Neuronal stem cell (in vitro differentiated cells): ENCODE measurements at regions not wholly inside any gene's neighbourhood (a gene's known extent, or its start where the extent isn't known, plus 50 kb on each side); places are given as distances from the start of the nearest gene placed in this dataset.

Source experiments
- DNase-seq: peaks from one replicate; pipeline ENCODE4 v3.0.0-alpha.2; 2013; ENCODE audit warnings: low spot score
- H2AFZ ChIP-seq: one replicate; pipeline ENCODE4 v1.6.1; 2013; ENCODE audit warnings: mild to moderate bottlenecking, low read length, inconsistent platforms
- H2AK5ac ChIP-seq: 2 replicates; pipeline ENCODE4 v1.6.1; 2013; ENCODE audit warnings: low read depth, mild to moderate bottlenecking, inconsistent platforms, low read length, moderate library complexity, mixed read lengths
- H2BK120ac ChIP-seq: 2 replicates; pipeline ENCODE4 v1.6.1; 2013; ENCODE audit warnings: low read depth, mild to moderate bottlenecking, inconsistent platforms, low read length, moderate library complexity, mixed read lengths
- H2BK12ac ChIP-seq: one replicate; pipeline ENCODE4 v1.6.1; 2013; ENCODE audit warnings: low read length, inconsistent platforms
- H2BK15ac ChIP-seq: 2 replicates; pipeline ENCODE4 v1.6.1; 2013; ENCODE audit warnings: mild to moderate bottlenecking, low read length, inconsistent platforms, mixed read lengths
- H2BK5ac ChIP-seq: one replicate; pipeline ENCODE4 v1.6.1; 2013; ENCODE audit warnings: inconsistent platforms, mild to moderate bottlenecking, low read length, moderate library complexity
- H3K14ac ChIP-seq: one replicate; pipeline ENCODE4 v1.6.1; 2013; ENCODE audit warnings: low read length, inconsistent platforms
- H3K18ac ChIP-seq: 2 replicates; pipeline ENCODE4 v1.6.1; 2013; ENCODE audit warnings: low read length, inconsistent platforms
- H3K23ac ChIP-seq: 2 replicates; pipeline ENCODE4 v1.6.1; 2013; ENCODE audit warnings: low read depth, mild to moderate bottlenecking, mixed read lengths, low read length, inconsistent platforms; ENCODE audit not compliant: poor library complexity
- H3K27ac ChIP-seq: replicated peaks from 3 replicates; pipeline ENCODE4 v1.5.1; 2013; ENCODE audit warnings: low read length, inconsistent platforms
- H3K27me3 ChIP-seq, 3 experiments: 2 replicates each; pipeline ENCODE4 v1.6.1; 2013; ENCODE audit warnings: low read length in 3 of 3, mild to moderate bottlenecking in 2 of 3, inconsistent platforms in 1 of 3, low read depth in 1 of 3, mixed read lengths in 1 of 3, moderate library complexity in 1 of 3; ENCODE audit not compliant: control insufficient read depth in 3 of 3, insufficient read depth in 3 of 3
- H3K36me3 ChIP-seq, 2 donors: replicated peaks in 1 of 2; 2 replicates each; pipeline ENCODE4 v1.6.1; 2013; ENCODE audit warnings: low read length in 2 of 2; ENCODE audit not compliant: control insufficient read depth in 2 of 2, insufficient read depth in 2 of 2
- H3K4ac ChIP-seq: 2 replicates; pipeline ENCODE4 v1.6.1; 2013; ENCODE audit warnings: inconsistent platforms, mild to moderate bottlenecking, low read length, moderate library complexity
- H3K4me1 ChIP-seq, 2 donors: 1 replicate in 1 of 2; 2 replicates in 1 of 2; pipeline ENCODE4 v1.6.1; 2013; ENCODE audit warnings: low read length in 2 of 2, low read depth in 1 of 2; ENCODE audit not compliant: control insufficient read depth in 2 of 2, insufficient read depth in 1 of 2
- H3K4me2 ChIP-seq: one replicate; pipeline ENCODE4 v1.6.1; 2013; ENCODE audit warnings: mild to moderate bottlenecking, low read length, inconsistent platforms; ENCODE audit not compliant: insufficient read depth, poor library complexity, severe bottlenecking
- H3K4me3 ChIP-seq, 2 donors: 2 replicates each; pipeline ENCODE4 v1.5.1; 2013; ENCODE audit warnings: low read length in 2 of 2, mild to moderate bottlenecking in 2 of 2, inconsistent platforms in 1 of 2, moderate library complexity in 1 of 2
- H3K79me1 ChIP-seq: one replicate; pipeline ENCODE4 v1.6.1; 2013; ENCODE audit warnings: low read depth, mild to moderate bottlenecking, inconsistent platforms, low read length, moderate library complexity
- H3K9ac ChIP-seq: one replicate; pipeline ENCODE4 v1.6.1; 2013; ENCODE audit warnings: mild to moderate bottlenecking, low read depth, low read length, inconsistent platforms; ENCODE audit not compliant: poor library complexity
- H3K9me3 ChIP-seq, 2 donors: replicated peaks in 1 of 2; 2 replicates each; pipeline versions ENCODE3 to v1.6.1; 2013; ENCODE audit warnings: low read length in 2 of 2, mild to moderate bottlenecking in 2 of 2, inconsistent platforms in 1 of 2, low read depth in 1 of 2, mixed read lengths in 1 of 2, moderate library complexity in 1 of 2; ENCODE audit not compliant: control insufficient read depth in 2 of 2, insufficient read depth in 1 of 2
- H4K8ac ChIP-seq: one replicate; pipeline ENCODE4 v1.6.1; 2013; ENCODE audit warnings: low read depth, mild to moderate bottlenecking, inconsistent platforms, low read length, moderate library complexity
- H4K91ac ChIP-seq: one replicate; pipeline ENCODE4 v1.6.1; 2013; ENCODE audit warnings: low read length, low read depth, mild to moderate bottlenecking, inconsistent platforms; ENCODE audit not compliant: poor library complexity
- WGBS, 2 donors: extraction: QIAGEN DNeasy Blood & Tissue Kit; methylation state at CpG; one replicate each; pipeline ENCODE4 v1.1.7; 2013; ENCODE audit warnings: missing lambda C conversion rate in 2 of 2, mixed read lengths in 1 of 2; ENCODE audit not compliant: insufficient read length in 2 of 2, insufficient replicate concordance in 1 of 2; ENCODE audit errors: extremely low coverage in 2 of 2; 5-methylcytosine and 5-hydroxymethylcytosine counted together

DNA sequence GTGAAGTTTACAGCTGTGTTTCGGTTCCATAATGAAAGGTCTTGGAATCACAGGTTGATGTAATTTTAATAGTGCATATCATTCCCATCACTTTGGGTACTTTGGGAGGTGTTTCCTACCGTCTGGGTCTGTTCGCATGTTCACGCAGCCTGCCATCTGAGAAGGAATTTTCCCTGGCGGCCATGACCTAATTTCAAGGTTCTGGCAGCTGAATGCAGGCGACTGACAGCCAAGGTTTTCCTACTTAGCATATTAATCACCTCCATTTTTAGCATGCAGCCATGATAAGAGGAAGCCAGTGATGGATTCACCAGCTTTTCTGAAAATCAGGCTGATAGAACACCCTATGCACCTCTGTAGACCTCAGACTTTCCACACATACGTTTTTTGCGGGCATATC lies 319.1 kb upstream of the TMEM229A start:
- no peak overlapping the region for H2AK5ac ChIP-seq
- H4K91ac ChIP-seq, result no peak overlapping the region
- H3K4me2 ChIP-seq, result no peak overlapping the region
- H2BK15ac ChIP-seq, result no peak overlapping the region
- H3K36me3 ChIP-seq, result no peaks in the 10 kb centered on the region
- H3K23ac ChIP-seq, result no peak overlapping the region
- no peak overlapping the region for H2BK5ac ChIP-seq
- no peak overlapping the region for H3K4me3 ChIP-seq
- H2AFZ ChIP-seq, result peak overlapping the region; percentile 51
- H3K27ac ChIP-seq, result no peak overlapping the region
- no peak overlapping the region for H3K4ac ChIP-seq
- H3K18ac ChIP-seq, result no peak overlapping the region
- H2BK120ac ChIP-seq, result no peak overlapping the region
- H3K4me1 ChIP-seq, result no peaks in the 10 kb centered on the region
- no peak overlapping the region for H2BK12ac ChIP-seq
- no peak overlapping the region for H3K9ac ChIP-seq
- no peak overlapping the region for H3K14ac ChIP-seq
- no peaks in the 10 kb centered on the region for H3K9me3 ChIP-seq
- no peaks in the 10 kb centered on the region for H3K79me1 ChIP-seq
- WGBS, 2 donors, result no CpG with 5 or more reads among the region's 8 CpGs
- H3K27me3 ChIP-seq, result no peaks in the 10 kb centered on the region
- no peak for DNase-seq
- H4K8ac ChIP-seq, result peak overlapping the region; percentile 65

DNA sequence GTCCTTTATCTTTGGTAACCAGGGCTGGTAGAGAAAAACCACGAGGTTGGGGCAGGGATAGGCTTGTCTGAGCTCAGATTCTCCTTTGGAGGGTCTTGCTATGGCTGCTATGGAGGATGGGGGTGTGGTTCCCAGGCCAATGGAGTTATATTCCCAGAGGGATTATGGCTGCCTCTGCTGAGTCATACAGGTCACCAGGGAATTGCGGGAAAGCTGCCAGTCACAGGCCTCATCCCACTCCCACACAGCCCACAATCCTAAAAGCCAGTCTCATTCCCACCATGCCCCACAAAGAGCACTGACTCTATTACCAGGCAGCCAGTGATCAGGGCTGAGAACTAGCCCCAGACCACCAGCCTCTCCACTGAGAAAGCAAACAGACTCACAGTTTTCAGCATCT lies 316.6 kb upstream of the TMEM229A start:
- H3K4me2 ChIP-seq, result no peak overlapping the region
- H4K91ac ChIP-seq, result no peak overlapping the region
- no peak overlapping the region for H3K9ac ChIP-seq
- peak overlapping the region; percentile 45 for H2AFZ ChIP-seq
- no peak overlapping the region for H2BK12ac ChIP-seq
- no CpG with 5 or more reads among the region's 2 CpGs for WGBS, 2 donors
- no peak overlapping the region for H3K4me3 ChIP-seq
- no peaks in the 10 kb centered on the region for H3K9me3 ChIP-seq
- no peak overlapping the region for H3K23ac ChIP-seq
- no peak overlapping the region for H2BK15ac ChIP-seq
- no peak overlapping the region for H2BK120ac ChIP-seq
- H2AK5ac ChIP-seq, result no peak overlapping the region
- H2BK5ac ChIP-seq, result no peak overlapping the region
- H3K18ac ChIP-seq, result no peak overlapping the region
- H3K4me1 ChIP-seq, result no peaks in the 10 kb centered on the region
- no peak overlapping the region for H3K4ac ChIP-seq
- H4K8ac ChIP-seq, result no peak overlapping the region
- no peak for DNase-seq
- H3K27ac ChIP-seq, result no peak overlapping the region
- H3K27me3 ChIP-seq, result no peaks in the 10 kb centered on the region
- no peaks in the 10 kb centered on the region for H3K79me1 ChIP-seq
- H3K14ac ChIP-seq, result no peak overlapping the region
- no peaks in the 10 kb centered on the region for H3K36me3 ChIP-seq

DNA sequence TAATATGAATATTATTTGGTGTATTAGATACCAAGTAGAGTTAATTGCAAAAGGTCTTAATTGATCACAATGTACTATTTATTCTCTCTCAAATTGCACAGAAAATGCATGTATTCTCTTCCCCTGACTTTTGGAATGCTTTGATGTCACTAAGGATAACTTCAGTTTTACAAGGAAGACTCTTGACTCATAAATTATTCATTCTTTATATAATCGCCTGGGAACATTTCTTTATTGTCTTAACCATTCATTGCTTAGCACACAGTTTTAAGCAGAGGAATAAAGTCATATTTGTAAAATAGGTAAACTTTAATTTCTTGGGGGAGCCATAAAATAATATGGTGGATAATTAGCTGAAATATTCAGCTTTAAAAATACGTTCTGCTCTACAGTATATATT lies 306.0 kb upstream of the TMEM229A start:
- no peak for DNase-seq

DNA sequence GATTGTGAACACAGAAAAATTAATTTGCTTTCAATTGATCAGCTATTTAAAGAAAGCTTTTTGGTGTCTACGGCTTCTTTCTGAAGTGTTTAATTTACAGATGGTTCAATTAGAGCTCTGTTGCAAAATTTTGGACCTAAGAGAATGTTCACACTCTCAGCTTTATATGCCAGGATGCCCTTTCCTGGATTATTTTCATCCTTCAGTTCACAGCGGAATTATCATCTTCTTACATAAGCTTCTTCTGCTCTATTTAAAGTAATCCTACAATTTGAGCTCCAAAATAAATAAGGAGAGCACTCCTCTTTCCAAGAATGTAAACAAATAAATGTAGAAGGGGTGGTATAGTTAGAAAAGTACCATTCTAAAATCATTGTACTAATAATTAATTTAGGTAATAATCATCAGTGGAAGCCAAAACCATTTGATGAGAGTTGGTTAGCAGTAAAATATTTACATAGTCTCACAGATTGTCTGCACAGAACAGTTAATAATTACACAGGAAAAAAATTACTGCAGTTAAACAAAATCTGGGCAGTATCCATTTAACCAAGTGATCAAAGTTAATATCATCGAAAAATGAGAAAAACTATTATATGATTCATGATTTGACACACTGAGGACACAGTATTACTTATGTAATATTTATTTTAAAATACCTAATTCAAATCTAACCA lies 298.0 kb upstream of the TMEM229A start:
- no peak overlapping the region for H3K4me2 ChIP-seq
- no peak overlapping the region for H2AFZ ChIP-seq
- no peak overlapping the region for H3K9ac ChIP-seq
- no peaks in the 10 kb centered on the region for H3K36me3 ChIP-seq
- H2BK5ac ChIP-seq, result no peak overlapping the region
- H3K18ac ChIP-seq, result no peak overlapping the region
- no peak overlapping the region for H3K14ac ChIP-seq
- no peak overlapping the region for H3K27ac ChIP-seq
- no peak overlapping the region for H3K4me3 ChIP-seq
- no peak overlapping the region for H4K8ac ChIP-seq
- no peak overlapping the region for H3K23ac ChIP-seq
- no peak for DNase-seq
- no peaks in the 10 kb centered on the region for H3K27me3 ChIP-seq
- no CpG with 5 or more reads among the region's 3 CpGs for WGBS, 2 donors
- no peaks in the 10 kb centered on the region for H3K4me1 ChIP-seq
- H2BK12ac ChIP-seq, result no peak overlapping the region
- no peak overlapping the region for H3K4ac ChIP-seq
- no peak overlapping the region for H4K91ac ChIP-seq
- H2BK15ac ChIP-seq, result no peak overlapping the region
- no peak overlapping the region for H2BK120ac ChIP-seq
- no peaks in the 10 kb centered on the region for H3K9me3 ChIP-seq
- no peaks in the 10 kb centered on the region for H3K79me1 ChIP-seq
- no peak overlapping the region for H2AK5ac ChIP-seq

More for the DNA sequence above, 306.0 kb upstream of the TMEM229A start:
- H2BK120ac ChIP-seq, result no peak overlapping the region
- H3K27me3 ChIP-seq, result no peaks in the 10 kb centered on the region
- H3K9ac ChIP-seq, result no peak overlapping the region
- no peak overlapping the region for H3K4ac ChIP-seq
- no peak overlapping the region for H2BK12ac ChIP-seq
- H2BK15ac ChIP-seq, result no peak overlapping the region
- H3K79me1 ChIP-seq, result no peaks in the 10 kb centered on the region
- no peak overlapping the region for H3K14ac ChIP-seq
- H3K4me1 ChIP-seq, result no peaks in the 10 kb centered on the region
- no peak overlapping the region for H3K4me2 ChIP-seq
- H2AFZ ChIP-seq, result no peak overlapping the region
- no peak overlapping the region for H3K4me3 ChIP-seq
- H3K36me3 ChIP-seq, result no peaks in the 10 kb centered on the region
- no CpG with 5 or more reads among the region's 2 CpGs for WGBS, 2 donors
- no peak overlapping the region for H2AK5ac ChIP-seq
- no peak overlapping the region for H4K8ac ChIP-seq
- H3K27ac ChIP-seq, result no peak overlapping the region
- no peaks in the 10 kb centered on the region for H3K9me3 ChIP-seq
- H3K23ac ChIP-seq, result no peak overlapping the region
- H4K91ac ChIP-seq, result no peak overlapping the region
- no peak overlapping the region for H3K18ac ChIP-seq
- no peak overlapping the region for H2BK5ac ChIP-seq
